GM18498 (cell line): ENCODE measurements at regions not wholly inside any gene's neighbourhood (a gene's known extent, or its start where the extent isn't known, plus 50 kb on each side); places are given as distances from the start of the nearest gene placed in this dataset.
"Not testable (repeated sequence)": the region's sequence is repeated elsewhere in the genome, so short reads cannot be mapped to it uniquely, and the experiment has no call there.

Experiments used
- ATAC-seq: cut with Tn5 transposase; IDR thresholded peaks from one replicate; pipeline ENCODE4 v1.9.1; 2021; ENCODE audit warnings: mild to moderate bottlenecking, moderate library complexity; ENCODE audit not compliant: unreplicated experiment

DNA sequence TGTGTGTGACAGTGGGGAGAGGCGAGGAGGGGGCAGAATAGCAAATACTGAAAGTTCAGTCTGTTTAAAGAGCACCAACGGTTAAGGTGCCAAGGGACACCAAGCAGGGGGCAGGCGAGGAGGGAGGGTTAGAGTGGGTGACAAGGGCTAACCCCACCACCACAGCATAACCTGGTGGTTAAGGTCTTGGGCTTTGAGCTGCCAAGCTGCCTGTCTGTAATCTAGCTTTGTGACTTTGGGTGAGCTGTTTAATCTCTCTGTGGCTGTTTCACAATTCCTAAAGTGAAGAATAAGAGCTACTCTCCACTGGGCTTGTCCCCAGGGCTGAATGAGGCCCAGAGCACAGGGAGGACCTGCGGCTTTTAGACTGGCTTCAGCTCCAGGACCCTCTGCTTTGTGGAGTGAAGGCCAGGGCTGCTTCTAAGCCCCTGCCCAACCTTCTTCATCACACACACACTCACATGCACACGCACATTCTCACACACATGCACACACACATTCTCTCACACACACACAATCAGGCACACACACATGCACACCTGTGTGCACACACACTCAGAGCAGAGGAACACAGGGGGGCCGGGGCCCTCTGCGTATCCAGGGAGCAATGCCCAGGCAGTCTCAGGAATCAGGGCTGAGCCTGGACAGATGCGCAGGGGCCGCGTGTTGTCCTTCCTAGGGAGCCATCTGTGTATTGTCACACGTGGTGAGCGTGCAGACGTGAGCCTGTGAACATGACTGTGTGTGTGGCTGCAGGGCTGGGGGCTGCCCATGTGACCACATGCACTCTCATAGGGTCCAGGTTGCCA, 101.6 kb upstream of the TARDBP start:
- ATAC-seq, result no peak

DNA sequence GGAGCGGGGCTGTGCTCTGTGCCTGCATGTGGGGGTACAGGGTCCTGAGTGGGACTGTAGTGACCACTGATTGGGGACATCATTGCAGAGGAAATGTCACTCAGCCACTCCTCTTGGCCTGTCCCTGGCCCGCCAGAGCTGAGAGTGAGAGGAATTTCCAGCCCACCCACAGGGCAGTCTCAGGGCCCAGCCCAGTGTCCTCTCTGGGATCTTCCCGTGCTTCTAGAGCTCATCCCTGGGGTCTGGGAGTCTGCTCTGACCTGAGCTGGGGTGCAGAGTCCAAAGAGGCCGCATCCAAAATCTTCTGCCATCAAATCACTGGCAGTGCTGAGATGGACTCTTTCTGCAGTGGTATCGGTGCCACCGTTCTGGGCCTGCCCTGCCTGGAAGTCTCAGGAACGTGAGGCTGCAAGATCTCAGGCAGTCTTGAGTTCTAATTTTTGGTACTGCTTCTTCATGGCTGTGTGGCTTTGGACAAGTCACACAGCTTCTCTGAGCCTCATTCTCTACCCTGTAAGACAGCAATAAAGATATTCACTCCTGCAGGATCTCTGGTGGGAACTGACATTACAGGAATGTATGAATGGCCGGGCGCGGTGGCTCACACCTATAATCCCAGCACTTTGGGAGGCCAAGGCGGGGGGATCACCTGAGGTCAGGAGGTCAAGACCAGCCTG, 100.8 kb upstream of the TARDBP start:
- no peak for ATAC-seq

DNA sequence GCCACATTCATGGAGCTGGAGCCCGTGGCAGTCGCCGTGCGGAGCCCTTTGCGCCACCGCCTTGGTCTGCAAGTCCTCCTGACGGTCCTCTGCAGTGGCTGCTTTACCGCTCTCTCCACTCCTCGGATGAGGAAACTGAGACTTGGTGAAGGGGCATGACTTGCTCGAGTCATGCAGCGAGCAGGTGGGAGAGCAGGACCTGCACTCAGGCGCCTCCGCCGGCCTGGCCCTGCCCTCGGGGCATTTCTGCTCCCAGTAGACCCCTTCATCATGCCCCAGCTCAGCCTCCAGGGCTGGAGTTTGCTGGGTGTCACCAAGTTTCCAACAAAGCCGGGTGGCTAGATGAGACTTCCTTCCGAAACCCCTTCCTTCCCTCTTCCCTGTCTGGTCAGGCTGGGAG, 100.0 kb upstream of the TARDBP start:
- no peak for ATAC-seq

- ATAC-seq, result no peak
Measured at GRCh38 chr1:10914056-10914455, 98.4 kb upstream of the TARDBP start.

DNA sequence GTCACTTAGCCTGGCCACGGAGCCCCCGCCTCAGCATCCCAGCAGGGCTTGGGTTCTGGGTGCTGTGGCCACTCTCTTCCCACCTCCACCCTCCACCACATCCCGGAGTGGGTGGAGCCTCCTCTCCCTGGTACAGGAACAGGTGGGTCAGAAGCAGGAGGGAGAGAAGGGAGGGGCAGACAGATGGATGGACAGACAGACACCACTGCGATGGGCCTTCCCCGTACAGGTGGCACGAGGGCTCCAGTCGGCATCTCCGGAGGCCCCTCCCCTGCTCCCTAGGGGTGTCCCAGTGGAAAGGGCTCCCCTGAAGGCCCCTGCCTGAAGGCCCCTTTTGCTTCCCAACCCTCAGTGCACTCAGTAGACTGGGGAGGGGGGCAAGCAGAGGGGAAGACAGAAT, 96.9 kb upstream of the TARDBP start:
- ATAC-seq, result no peak

DNA sequence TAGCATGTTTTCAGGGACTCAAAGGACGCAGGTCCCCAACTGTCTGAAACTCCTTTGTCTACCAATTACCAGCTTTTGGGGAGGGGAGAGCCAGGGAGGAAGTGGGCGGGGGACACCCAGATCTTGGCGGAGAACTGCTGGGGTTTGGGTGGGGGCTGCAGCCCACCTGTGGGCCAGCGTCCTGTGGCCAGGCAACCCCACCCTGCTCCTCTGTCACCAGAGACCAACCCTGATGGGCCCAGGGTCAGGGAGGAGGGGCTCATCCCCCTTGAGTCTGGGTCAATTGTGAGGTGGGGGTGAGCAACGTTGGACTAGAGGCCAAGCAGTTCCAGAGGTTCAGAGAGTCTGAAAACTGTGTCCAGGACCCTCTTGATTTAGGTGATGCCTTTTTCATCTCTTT, 96.1 kb upstream of the TARDBP start:
- ATAC-seq, result no peak

DNA sequence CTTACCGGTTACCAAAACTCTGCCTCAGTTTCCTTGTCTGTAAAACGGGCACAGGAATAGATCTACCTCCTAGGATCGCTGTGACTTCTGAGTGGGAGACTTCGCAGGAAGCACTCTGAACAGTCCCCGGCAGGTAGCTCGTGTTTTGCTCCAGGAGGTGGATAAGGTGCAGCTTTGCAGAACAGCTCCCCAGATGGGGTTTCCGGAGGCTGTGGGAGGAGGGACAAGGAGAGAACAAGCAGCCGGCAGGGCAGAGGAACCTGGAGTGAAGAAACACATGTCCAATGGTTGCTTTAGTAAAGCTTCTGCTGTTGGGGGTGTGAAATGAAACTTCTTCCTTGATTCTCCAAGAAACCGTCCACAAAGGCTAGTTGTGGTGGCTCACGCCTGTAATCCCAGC, 95.5 kb upstream of the TARDBP start:
- ATAC-seq, result no peak

DNA sequence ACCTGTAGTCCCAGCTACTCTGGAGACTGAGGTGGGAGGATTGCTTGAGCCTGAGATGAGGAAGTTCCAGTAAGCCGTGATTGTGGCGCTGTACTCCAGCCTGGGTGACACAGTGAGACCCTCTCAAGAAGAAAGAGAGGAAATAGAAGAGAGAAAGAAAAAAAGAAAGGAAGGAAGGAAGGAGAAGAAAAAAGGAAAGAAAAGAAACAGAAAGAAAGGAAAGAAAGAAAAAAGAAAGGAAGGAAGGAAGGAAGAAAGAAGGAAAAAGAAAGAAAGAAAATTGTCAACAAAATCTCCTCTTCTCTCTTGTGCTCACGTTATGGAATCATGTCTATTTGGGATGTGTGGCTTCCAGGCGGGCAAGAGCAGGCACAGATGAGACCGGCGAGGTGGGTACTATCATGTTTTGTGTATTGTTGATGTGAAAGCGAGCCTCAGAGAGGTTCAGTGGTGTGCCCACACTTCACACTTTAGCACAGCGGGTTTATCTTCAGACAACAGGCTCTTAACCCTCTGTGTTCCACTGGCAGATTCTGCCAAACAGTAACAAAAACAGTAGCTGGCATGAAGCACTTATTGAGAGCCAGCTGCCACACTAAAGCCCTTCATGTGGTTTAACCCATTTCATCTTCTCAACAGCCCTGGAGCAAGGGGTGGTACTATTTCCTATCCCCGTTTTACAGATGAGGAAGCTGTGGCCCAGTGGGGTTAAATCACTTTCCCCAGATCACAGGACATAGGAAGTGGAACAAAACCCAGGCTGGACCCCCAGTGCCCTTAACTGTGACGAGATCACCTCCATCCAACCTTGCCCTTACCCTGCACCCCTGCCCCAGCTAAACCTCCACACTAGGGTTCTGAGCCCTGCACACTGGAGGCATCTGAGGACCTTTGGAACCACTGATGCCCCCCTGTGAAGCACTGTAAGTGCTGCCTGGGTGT, 94.7 kb upstream of the TARDBP start:
- no peak for ATAC-seq

- ATAC-seq, result no peak
Measured at GRCh38 chr1:10918531-10918930, 93.9 kb upstream of the TARDBP start.

DNA sequence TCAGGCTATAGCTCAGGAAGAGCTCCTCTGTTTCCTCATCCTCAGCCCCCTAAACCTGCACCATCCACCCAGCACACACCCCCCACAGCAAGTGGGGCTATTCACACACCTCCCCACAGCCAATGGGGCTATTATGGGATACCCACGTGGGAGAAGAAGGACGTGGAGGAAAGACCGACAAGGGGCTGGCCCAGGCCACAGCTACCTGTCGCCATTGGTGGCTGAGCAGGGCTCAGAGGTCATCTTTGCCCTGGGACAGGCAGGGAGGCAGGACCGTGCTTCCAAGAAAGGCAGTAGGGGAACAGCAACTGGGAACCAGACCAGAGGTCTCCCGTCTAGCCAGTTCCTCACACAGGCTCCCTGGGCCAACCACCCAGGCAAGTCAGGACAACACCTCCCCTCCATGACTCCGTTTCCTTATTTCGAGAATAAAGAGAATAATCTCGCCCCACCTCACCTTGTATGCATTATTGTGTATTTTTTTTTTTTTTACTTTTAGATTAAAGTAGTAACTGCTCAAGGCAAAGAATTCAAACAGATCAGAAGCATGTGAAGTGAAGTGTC, 92.3 kb upstream of the TARDBP start:
- no peak for ATAC-seq

- not testable (repeated sequence) for ATAC-seq
Measured at GRCh38 chr1:10922315-10923060, 90.0 kb upstream of the TARDBP start.

- ATAC-seq, result no peak
Measured at GRCh38 chr1:10924030-10924429, 88.4 kb upstream of the TARDBP start.

- no peak for ATAC-seq
Measured at GRCh38 chr1:10928654-10929053, 83.8 kb upstream of the TARDBP start.

DNA sequence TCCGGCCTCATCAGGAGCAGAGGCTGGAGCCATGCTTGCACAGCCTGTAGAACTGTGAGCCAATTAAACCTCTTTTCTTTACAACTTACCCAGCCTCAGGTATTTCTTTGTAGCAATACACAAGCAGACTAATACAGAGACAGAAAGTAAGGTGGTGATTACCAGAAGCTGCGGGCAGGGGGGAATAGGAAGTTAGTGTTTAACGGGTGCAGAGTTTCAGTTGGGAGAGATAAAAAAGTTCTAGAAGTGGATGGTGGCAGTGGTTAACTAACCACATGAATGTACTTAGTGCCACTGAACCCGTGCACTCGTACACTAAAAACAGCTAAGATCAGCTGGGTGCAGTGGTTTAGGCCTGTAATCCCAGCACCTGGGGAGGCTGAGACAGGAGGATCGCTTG, 80.4 kb upstream of the TARDBP start:
- ATAC-seq, result no peak

DNA sequence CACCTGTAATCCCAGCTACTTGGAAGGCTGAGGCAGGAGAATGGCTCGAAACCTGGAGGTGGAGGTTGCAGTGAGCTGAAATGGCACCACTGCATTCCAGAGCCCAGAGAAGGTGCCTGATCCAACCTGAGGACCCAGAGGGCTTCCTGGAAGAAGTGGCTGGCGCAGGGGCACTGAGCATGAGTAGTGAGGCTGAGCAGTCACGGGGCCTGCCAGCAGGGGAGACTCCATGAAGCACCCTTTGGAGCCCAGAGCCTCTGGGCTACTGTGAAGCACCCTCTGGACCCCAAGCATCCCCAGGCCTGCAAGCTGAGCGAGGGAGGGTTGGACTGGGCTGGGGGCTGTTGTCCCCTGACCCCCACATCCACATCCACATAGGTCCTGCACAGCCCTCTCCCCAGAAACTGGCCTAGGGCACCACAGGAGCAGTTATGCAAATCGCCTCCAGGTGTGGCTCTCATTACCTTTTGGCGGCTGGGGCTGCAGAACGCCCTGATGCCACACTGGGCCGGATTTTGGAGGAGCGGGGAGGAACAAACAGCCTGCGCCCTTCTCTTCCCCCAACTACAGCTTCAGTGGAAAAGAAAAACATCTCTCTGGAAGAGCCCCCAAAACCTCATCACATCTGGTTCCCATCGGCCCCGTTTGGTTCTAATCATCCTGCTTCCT, 78.2 kb upstream of the TARDBP start:
- ATAC-seq, result no peak

DNA sequence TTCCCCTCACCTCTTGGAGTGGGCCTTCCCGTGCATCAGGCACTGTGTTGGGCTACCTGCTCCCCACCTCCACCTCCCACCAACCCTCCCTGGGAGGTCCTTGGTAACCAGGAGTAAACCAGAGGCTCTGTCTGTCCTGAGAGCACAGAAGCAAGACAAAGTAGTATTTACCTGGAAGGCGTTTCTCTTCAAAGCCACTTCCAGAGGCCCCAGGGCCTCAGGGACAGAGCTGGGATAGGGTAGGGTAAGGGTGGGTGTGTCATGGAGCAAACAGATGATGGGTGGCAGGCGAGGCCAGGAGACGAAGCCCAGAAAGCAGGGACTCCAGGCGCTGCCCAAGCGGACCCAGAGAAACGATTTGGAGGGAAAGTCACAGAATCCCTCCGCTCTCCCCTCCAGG, 77.2 kb upstream of the TARDBP start:
- ATAC-seq, result no peak

DNA sequence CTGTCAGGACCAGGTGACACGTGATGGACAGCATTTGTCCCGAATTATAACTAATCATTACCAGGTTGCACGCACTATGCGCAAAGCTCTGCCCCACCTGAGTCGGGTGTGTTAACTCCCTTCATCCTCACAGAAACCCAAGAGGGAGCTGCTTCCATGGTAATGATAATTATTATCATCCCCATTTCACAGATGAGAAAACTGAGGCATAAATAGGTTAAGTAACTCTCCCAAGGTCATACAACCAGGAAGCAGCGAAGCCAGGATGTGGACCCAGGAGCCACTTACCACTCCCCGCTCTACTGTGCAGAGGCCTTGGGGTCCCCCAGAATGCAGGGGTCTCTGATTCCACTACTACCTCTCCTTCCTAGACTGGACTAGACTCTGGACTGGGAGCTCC, 76.7 kb upstream of the TARDBP start:
- ATAC-seq, result no peak

- no peak for ATAC-seq
Measured at GRCh38 chr1:10936998-10937901, 75.2 kb upstream of the TARDBP start.
